ENCODE measurements at regions not wholly inside any gene's neighbourhood (a gene's known extent, or its start where the extent isn't known, plus 50 kb on each side); places are given as distances from the start of the nearest gene placed in this dataset.

GRCh38 chr11:106178361-106178760, 100.9 kb downstream of the AASDHPPT start:
- H3K27ac ChIP-seq, result no peak overlapping the region
- no peak for TF ChIP-seq CTCF (IDR thresholded peaks at IDR 0.05)
- TF ChIP-seq ZFX (IDR thresholded peaks at IDR 0.05; ENCODE audit: borderline replicate concordance), result no peak

GRCh38 chr11:106179048-106179447, 101.6 kb downstream of the AASDHPPT start:
- H3K27ac ChIP-seq, result no peak overlapping the region
- no peak for TF ChIP-seq CTCF (IDR thresholded peaks at IDR 0.05)
- no peak for TF ChIP-seq ZFX (IDR thresholded peaks at IDR 0.05; ENCODE audit: borderline replicate concordance)

- no peak overlapping the region for H3K27ac ChIP-seq
- TF ChIP-seq CTCF (IDR thresholded peaks at IDR 0.05) (no peak), ZFX (IDR thresholded peaks at IDR 0.05; ENCODE audit: borderline replicate concordance) (no peak)
These were observed 109.2 kb downstream of the AASDHPPT start for GRCh38 chr11:106186630-106187029.

DNA sequence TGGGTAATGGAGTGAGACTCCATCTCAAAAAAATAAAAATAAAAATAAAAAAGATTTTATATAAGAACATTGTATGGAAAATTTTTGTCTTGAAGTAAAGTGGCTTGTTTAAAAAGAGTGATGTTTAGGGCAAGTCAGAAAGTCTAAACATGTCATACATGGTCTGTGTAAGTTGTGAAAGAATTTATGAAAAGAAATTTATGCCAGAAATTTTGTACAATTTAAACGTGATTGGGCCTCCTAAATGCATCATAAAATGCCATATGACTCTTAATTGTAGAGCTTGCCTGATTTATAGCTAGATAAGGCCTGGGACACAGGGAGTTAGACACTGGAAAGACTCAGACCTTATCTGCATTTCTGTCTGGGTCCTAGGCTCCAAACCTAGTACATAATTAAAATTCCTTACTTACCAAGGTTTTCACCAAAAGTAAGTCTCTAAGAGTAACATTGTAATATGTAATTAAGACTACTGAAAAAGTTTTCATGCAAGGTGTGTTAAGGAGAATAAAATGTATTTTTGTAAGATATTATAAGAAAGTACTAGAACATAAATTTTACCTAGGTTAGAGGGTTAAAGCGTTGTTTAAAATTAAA, 110.5 kb downstream of the AASDHPPT start:
- TF ChIP-seq ZFX (IDR thresholded peaks at IDR 0.05; ENCODE audit: borderline replicate concordance) (no peak), CTCF (IDR thresholded peaks at IDR 0.05) (no peak)

GRCh38 chr11:106193956-106194355, 116.5 kb downstream of the AASDHPPT start:
- TF ChIP-seq CTCF (IDR thresholded peaks at IDR 0.05), result no peak
- TF ChIP-seq ZFX (IDR thresholded peaks at IDR 0.05; ENCODE audit: borderline replicate concordance), result no peak
- no peak overlapping the region for H3K27ac ChIP-seq

More for the DNA sequence above, 110.5 kb downstream of the AASDHPPT start:
- H3K27ac ChIP-seq, result no peak overlapping the region

- TF ChIP-seq ZFX (IDR thresholded peaks at IDR 0.05; ENCODE audit: borderline replicate concordance) (no peak), CTCF (IDR thresholded peaks at IDR 0.05) (no peak)
- no peak overlapping the region for H3K27ac ChIP-seq
These were observed 120.0 kb downstream of the AASDHPPT start for GRCh38 chr11:106197438-106197837.

DNA sequence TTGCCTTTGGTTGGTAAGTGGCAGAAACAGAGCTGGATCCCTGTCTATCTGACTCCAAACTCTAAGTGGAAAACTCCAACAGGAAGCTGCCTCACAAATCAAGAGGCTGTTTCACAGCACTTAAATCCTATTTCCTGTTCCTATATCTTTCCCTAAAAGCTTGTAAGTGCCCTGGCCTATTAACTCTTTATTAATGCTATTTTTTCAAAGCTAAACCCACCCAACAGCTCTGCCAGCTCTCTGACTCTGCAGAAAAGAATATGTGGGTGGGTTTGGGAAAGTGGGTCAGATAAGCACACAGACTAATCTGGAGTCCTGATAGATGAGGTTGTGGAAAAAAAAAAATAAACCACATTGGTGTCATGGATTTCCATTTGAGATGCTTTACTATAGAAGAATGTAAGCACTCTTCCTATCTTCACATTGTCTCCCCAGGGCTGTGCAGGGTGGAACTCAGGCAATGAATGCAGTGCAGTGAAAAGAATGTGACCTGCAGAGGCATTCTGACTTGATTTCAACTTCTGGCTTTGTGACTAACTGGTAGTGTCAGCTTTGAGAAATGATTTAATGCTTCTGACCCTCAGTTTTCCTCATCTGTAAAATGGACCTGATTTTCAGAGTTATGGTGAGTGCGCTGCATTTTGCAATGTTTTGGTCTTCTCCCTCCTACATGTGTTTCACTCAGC, 125.6 kb downstream of the AASDHPPT start:
- no peak for TF ChIP-seq CTCF (IDR thresholded peaks at IDR 0.05)
- TF ChIP-seq ZFX (IDR thresholded peaks at IDR 0.05; ENCODE audit: borderline replicate concordance), result no peak
- no peak overlapping the region for H3K27ac ChIP-seq

Data from 22Rv1 (cell line).